Omental fat pad (tissue), 3 donors: ENCODE measurements at regions not wholly inside any gene's neighbourhood (a gene's known extent, or its start where the extent isn't known, plus 50 kb on each side); places are given as distances from the start of the nearest gene placed in this dataset.

Source experiments
- ATAC-seq: fragments of 150-250 bp; one replicate; pipeline ENCODE4 v1.9.1; 2016; ENCODE audit warnings: mild to moderate bottlenecking, moderate library complexity; ENCODE audit not compliant: low FRiP score
- DNase-seq: peaks from one replicate; pipeline ENCODE4 v3.0.0-alpha.2; 2019; ENCODE audit warnings: low spot score
- TF ChIP-seq, protein P1 (sequence below), 3 donors: fragments of 450-650 bp; IDR thresholded peaks; one replicate each; pipeline ENCODE4 v1.5.1; 2016 to 2017; ENCODE audit warnings: antibody characterized with exemption in 3 of 3, mild to moderate bottlenecking in 3 of 3, moderate library complexity in 2 of 3

DNA sequence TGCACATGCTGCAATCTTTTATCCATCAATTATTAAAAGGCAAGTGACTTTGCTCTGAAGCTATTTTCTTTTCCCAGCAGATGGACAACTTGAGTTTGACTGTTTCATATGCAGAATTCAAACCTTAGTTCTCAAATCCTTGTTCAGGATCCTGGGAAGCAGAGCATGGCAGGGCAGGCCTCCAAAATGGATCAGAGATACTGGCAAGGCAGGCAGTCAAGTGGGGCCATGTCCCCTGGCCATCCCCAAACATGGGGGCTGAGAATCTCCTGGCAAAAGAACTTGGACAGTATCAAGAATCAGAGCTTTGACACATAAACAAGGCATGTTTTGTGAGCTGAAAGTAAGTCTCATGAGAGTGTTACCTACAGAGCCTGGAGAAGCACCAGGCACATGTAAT is 122.9 kb upstream of the CTNNB1 start:
- TF ChIP-seq, protein P1, sequence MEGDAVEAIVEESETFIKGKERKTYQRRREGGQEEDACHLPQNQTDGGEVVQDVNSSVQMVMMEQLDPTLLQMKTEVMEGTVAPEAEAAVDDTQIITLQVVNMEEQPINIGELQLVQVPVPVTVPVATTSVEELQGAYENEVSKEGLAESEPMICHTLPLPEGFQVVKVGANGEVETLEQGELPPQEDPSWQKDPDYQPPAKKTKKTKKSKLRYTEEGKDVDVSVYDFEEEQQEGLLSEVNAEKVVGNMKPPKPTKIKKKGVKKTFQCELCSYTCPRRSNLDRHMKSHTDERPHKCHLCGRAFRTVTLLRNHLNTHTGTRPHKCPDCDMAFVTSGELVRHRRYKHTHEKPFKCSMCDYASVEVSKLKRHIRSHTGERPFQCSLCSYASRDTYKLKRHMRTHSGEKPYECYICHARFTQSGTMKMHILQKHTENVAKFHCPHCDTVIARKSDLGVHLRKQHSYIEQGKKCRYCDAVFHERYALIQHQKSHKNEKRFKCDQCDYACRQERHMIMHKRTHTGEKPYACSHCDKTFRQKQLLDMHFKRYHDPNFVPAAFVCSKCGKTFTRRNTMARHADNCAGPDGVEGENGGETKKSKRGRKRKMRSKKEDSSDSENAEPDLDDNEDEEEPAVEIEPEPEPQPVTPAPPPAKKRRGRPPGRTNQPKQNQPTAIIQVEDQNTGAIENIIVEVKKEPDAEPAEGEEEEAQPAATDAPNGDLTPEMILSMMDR (IDR thresholded peaks at IDR 0.05) = no peak
- ATAC-seq (no peak), DNase-seq (no peak)

- DNase-seq (no peak), ATAC-seq (no peak)
- TF ChIP-seq, protein P1 (IDR thresholded peaks at IDR 0.05) = no peak
Observed at GRCh38 chr3:41080141-41080540, 119.2 kb upstream of the CTNNB1 start.

GRCh38 chr3:41088882-41089281 is 110.4 kb upstream of the CTNNB1 start:
- ATAC-seq = no peak
- TF ChIP-seq, protein P1 (IDR thresholded peaks at IDR 0.05) = no peak
- no peak for DNase-seq

GRCh38 chr3:41089566-41089965 is 109.7 kb upstream of the CTNNB1 start:
- DNase-seq (no peak), ATAC-seq (no peak)
- TF ChIP-seq, protein P1 (IDR thresholded peaks at IDR 0.05) = no peak

- DNase-seq (no peak), ATAC-seq (no peak)
- TF ChIP-seq, protein P1 (IDR thresholded peaks at IDR 0.05) = no peak
Observed at GRCh38 chr3:41092844-41093243, 106.5 kb upstream of the CTNNB1 start.

- TF ChIP-seq, protein P1 (IDR thresholded peaks at IDR 0.05) = no peak
- DNase-seq (no peak), ATAC-seq (no peak)
Observed at GRCh38 chr3:41093476-41093875, 105.8 kb upstream of the CTNNB1 start.

DNA sequence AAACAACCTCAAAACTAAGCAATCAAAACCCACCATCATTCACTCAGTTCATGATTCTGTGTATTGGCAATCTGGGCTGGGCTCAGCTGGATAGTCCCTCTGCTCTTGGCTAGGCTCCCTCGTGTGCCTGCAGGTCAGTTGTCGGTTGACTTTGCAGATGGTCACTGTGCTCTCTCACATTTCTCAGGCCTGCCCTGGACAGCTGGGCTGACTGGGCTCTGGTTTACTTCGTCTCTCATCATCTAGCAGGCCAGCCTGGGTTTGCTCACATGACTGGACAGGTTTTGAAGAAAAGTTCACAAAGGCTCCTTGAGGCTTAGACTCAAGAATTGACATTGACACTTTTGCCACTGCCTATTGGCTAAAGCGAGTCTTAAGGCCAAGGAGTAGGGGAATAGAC is 105.0 kb upstream of the CTNNB1 start:
- ATAC-seq = no peak
- no peak for DNase-seq
- TF ChIP-seq, protein P1 (IDR thresholded peaks at IDR 0.05) = no peak
